Esophagus squamous epithelium (tissue), 4 donors: ENCODE measurements at regions not wholly inside any gene's neighbourhood (a gene's known extent, or its start where the extent isn't known, plus 50 kb on each side); places are given as distances from the start of the nearest gene placed in this dataset.

ENCODE experiments used
- CTCF ChIP-seq, 6 experiments: fragments of 450-650 bp in 4 of 6; fragments of 200-600 bp in 2 of 6; sonication (generic) in 2 of 6; IDR thresholded peaks; one replicate each; pipeline ENCODE4 v1.5.1; 2016 to 2019; ENCODE audit warnings: antibody characterized with exemption in 6 of 6, mild to moderate bottlenecking in 4 of 6, moderate library complexity in 4 of 6
- POLR2A ChIP-seq, 4 donors: fragments of 450-650 bp; IDR thresholded peaks; one replicate each; pipeline ENCODE4 v1.6.1; 2017; ENCODE audit warnings: antibody characterized with exemption in 4 of 4, mild to moderate bottlenecking in 4 of 4, moderate library complexity in 3 of 4

GRCh38 chrX:122188751-122189150 lies 995.3 kb upstream of the GRIA3 start:
- no peak for TF ChIP-seq CTCF (IDR thresholded peaks at IDR 0.05)
- TF ChIP-seq POLR2A (IDR thresholded peaks at IDR 0.05), result no peak
